ENCODE measurements at regions not wholly inside any gene's neighbourhood (a gene's known extent, or its start where the extent isn't known, plus 50 kb on each side); places are given as distances from the start of the nearest gene placed in this dataset.

- H3K27me3 ChIP-seq: no peaks in the 10 kb centered on the region
These were observed 66.8 kb upstream of the NT5E start for GRCh38 chr6:85383042-85383441.

GRCh38 chr6:85382541-85382940 lies 67.3 kb upstream of the NT5E start:
- no peak for DNase-seq (ENCODE audit: low spot score in 2 of 2)
- no peaks in the 10 kb centered on the region for H3K36me3 ChIP-seq
- H3K9me3 ChIP-seq: no peaks in the 10 kb centered on the region
- no peaks in the 10 kb centered on the region for H3K4me1 ChIP-seq
- 72% methylated on average over 5 of the region's 5 CpGs for WGBS, 2 donors
- no peak overlapping the region for H3K27ac ChIP-seq
- no peak overlapping the region for H3K4me3 ChIP-seq
- TF ChIP-seq EP300 (IDR thresholded peaks at IDR 0.05) (no peak), CTCF (IDR thresholded peaks at IDR 0.05) (no peak), POLR2A (IDR thresholded peaks at IDR 0.05) (no peak)
- H3K27me3 ChIP-seq: no peaks in the 10 kb centered on the region

More at GRCh38 chr6:85383042-85383441, 66.8 kb upstream of the NT5E start:
- H3K27ac ChIP-seq: no peak overlapping the region
- H3K36me3 ChIP-seq: no peaks in the 10 kb centered on the region
- no peak for DNase-seq (ENCODE audit: low spot score in 2 of 2)
- no peak overlapping the region for H3K4me3 ChIP-seq
- TF ChIP-seq EP300 (IDR thresholded peaks at IDR 0.05) (no peak), POLR2A (IDR thresholded peaks at IDR 0.05) (no peak)
- no peaks in the 10 kb centered on the region for H3K9me3 ChIP-seq
- H3K4me1 ChIP-seq: no peaks in the 10 kb centered on the region
- 47% methylated on average over 6 of the region's 6 CpGs for WGBS, 2 donors

- Histone ChIP-seq H3K27ac (no peak overlapping the region), H3K27me3 (no peaks in the 10 kb centered on the region), H3K36me3 (no peaks in the 10 kb centered on the region), H3K4me1 (no peaks in the 10 kb centered on the region), H3K9me3 (no peaks in the 10 kb centered on the region), H3K4me3 (no peak overlapping the region)
- 64 to 96% methylated on average over 2 of the region's 2 CpGs for WGBS, 2 donors
- TF ChIP-seq EP300 (IDR thresholded peaks at IDR 0.05): no peak
- TF ChIP-seq POLR2A (IDR thresholded peaks at IDR 0.05): no peak
- no peak for TF ChIP-seq CTCF (IDR thresholded peaks at IDR 0.05)
- no peak for DNase-seq (ENCODE audit: low spot score in 2 of 2)
These were observed 77.0 kb upstream of the NT5E start for GRCh38 chr6:85372915-85373270.

- TF ChIP-seq POLR2A (IDR thresholded peaks at IDR 0.05) (no peak), EP300 (IDR thresholded peaks at IDR 0.05) (no peak), CTCF (IDR thresholded peaks at IDR 0.05) (no peak)
- Histone ChIP-seq H3K4me1 (no peaks in the 10 kb centered on the region), H3K36me3 (no peaks in the 10 kb centered on the region), H3K27ac (no peak overlapping the region), H3K4me3 (no peak overlapping the region), H3K27me3 (no peaks in the 10 kb centered on the region), H3K9me3 (no peaks in the 10 kb centered on the region)
- WGBS, 2 donors: 78 to 81% methylated on average over 9 of the region's 9 CpGs
- no peak for DNase-seq (ENCODE audit: low spot score in 2 of 2)
These were observed 77.5 kb upstream of the NT5E start for GRCh38 chr6:85372188-85372914.

- 62 to 78% methylated on average over 5 of the region's 5 CpGs for WGBS, 2 donors
- no peak for DNase-seq (ENCODE audit: low spot score in 2 of 2)
- Histone ChIP-seq H3K36me3 (no peaks in the 10 kb centered on the region), H3K27me3 (no peaks in the 10 kb centered on the region), H3K27ac (no peak overlapping the region), H3K9me3 (no peaks in the 10 kb centered on the region), H3K4me3 (no peak overlapping the region), H3K4me1 (no peaks in the 10 kb centered on the region)
- TF ChIP-seq POLR2A (IDR thresholded peaks at IDR 0.05): no peak
- TF ChIP-seq EP300 (IDR thresholded peaks at IDR 0.05): no peak
- TF ChIP-seq CTCF (IDR thresholded peaks at IDR 0.05): no peak
These were observed 81.3 kb upstream of the NT5E start for GRCh38 chr6:85368631-85369030.
